B cell (primary cell): ENCODE measurements at regions not wholly inside any gene's neighbourhood (a gene's known extent, or its start where the extent isn't known, plus 50 kb on each side); places are given as distances from the start of the nearest gene placed in this dataset.

Experiments
- ATAC-seq: fragments of 200-7000 bp; cut with Tn5 transposase; one replicate; pipeline ENCODE4 v1.10.0; 2021; ENCODE audit warnings: low read depth, mild to moderate bottlenecking, moderate number of reproducible peaks, moderate library complexity
- CTCF ChIA-PET: fragments of 350-600 bp; sonication (Branson Sonifier 250); formaldehyde crosslinking; loops from one replicate; lab custom pipeline; 2021; ENCODE audit warnings: antibody characterized with exemption, inconsistent platforms; lab: Charles Lee
- POLR2A ChIA-PET: fragments of 350-600 bp; sonication (Branson Sonifier 250); formaldehyde crosslinking; loops from one replicate; lab custom pipeline; 2021; ENCODE audit warnings: antibody characterized with exemption; lab: Charles Lee
- DNase-seq: peaks from one replicate; pipeline ENCODE4 v3.0.0; 2013
- H2AFZ ChIP-seq: 2 replicates; pipeline ENCODE4 v1.6.1; 2012; ENCODE audit warnings: mild to moderate bottlenecking, low read depth, low read length; ENCODE audit not compliant: insufficient read depth, poor library complexity, severe bottlenecking
- H3K27ac ChIP-seq, 2 donors: 1 replicate in 1 of 2; 2 replicates in 1 of 2; pipeline ENCODE4 v1.5.1; 2012 to 2013; ENCODE audit warnings: low read length in 2 of 2, mild to moderate bottlenecking in 2 of 2, moderate library complexity in 1 of 2
- H3K27me3 ChIP-seq, 4 experiments: fragments of 200-600 bp in 1 of 4; sonication (generic) in 1 of 4; replicated peaks in 1 of 4; 1 replicate in 2 of 4; 2 replicates in 2 of 4; pipeline versions ENCODE4 v1.6.1 to v1.7.0; 2013 to 2016; ENCODE audit warnings: low read length in 3 of 4, mild to moderate bottlenecking in 2 of 4, mixed read lengths in 1 of 4, moderate library complexity in 1 of 4; ENCODE audit not compliant: insufficient read depth in 4 of 4, control insufficient read depth in 3 of 4; ENCODE audit errors: control extremely low read depth in 1 of 4
- H3K36me3 ChIP-seq, 2 experiments: replicated peaks in 1 of 2; 1 replicate in 1 of 2; 2 replicates in 1 of 2; pipeline versions ENCODE4 v1.6.1 to v1.7.1; 2013; ENCODE audit warnings: low read length in 1 of 2; ENCODE audit not compliant: insufficient read depth in 2 of 2, control insufficient read depth in 1 of 2; ENCODE audit errors: control extremely low read depth in 1 of 2, extremely low read depth in 1 of 2
- H3K4me1 ChIP-seq, 2 donors: fragments of 200-600 bp in 1 of 2; sonication (generic) in 1 of 2; 1 replicate in 1 of 2; 2 replicates in 1 of 2; pipeline versions ENCODE4 v1.5.1 to v1.6.1; 2013 to 2017; ENCODE audit warnings: low read length in 2 of 2; ENCODE audit not compliant: control insufficient read depth in 2 of 2, insufficient read depth in 2 of 2
- H3K4me2 ChIP-seq: replicated peaks from 2 replicates; pipeline ENCODE3; 2012; ENCODE audit warnings: mild to moderate bottlenecking, low read depth, low read length; ENCODE audit not compliant: poor library complexity, severe bottlenecking
- H3K4me3 ChIP-seq, 5 experiments: fragments of 200-600 bp in 1 of 5; sonication (generic) in 1 of 5; 1 replicate in 3 of 5; 2 replicates in 2 of 5; pipeline versions ENCODE4 v1.5.1 to v1.7.0; 2011 to 2016; ENCODE audit warnings: low read length in 4 of 5, mild to moderate bottlenecking in 4 of 5, low read depth in 2 of 5, control low read depth in 1 of 5, moderate library complexity in 1 of 5; ENCODE audit not compliant: insufficient read depth in 1 of 5; ENCODE audit errors: control extremely low read depth in 1 of 5, extremely low read depth in 1 of 5
- H3K79me2 ChIP-seq: fragments of 200-600 bp; sonication (generic); one replicate; pipeline ENCODE4 v1.6.0; 2016; ENCODE audit warnings: low read length; ENCODE audit not compliant: control insufficient read depth, insufficient read depth
- H3K9ac ChIP-seq: fragments of 200-600 bp; sonication (generic); 2 replicates; pipeline ENCODE4 v1.6.1; 2017; ENCODE audit warnings: mild to moderate bottlenecking, low read length, moderate library complexity
- H3K9me3 ChIP-seq, 3 donors: one replicate each; pipeline versions ENCODE4 v1.6.1 to v1.7.1; 2013; ENCODE audit warnings: low read length in 2 of 3; ENCODE audit not compliant: control insufficient read depth in 2 of 3, insufficient read depth in 1 of 3; ENCODE audit errors: control extremely low read depth in 1 of 3
- H4K20me1 ChIP-seq: 2 replicates; pipeline ENCODE4 v1.6.0; 2012; ENCODE audit warnings: mild to moderate bottlenecking, low read length; ENCODE audit not compliant: insufficient read depth, control insufficient read depth, poor library complexity, severe bottlenecking
- H3K27ac Mint-ChIP-seq: one replicate; pipeline ENCODE4 v1.8.0; 2021; ENCODE audit warnings: mixed read lengths
- H3K27me3 Mint-ChIP-seq: one replicate; pipeline ENCODE4 v1.8.0; 2021; ENCODE audit warnings: mixed read lengths
- H3K4me1 Mint-ChIP-seq: one replicate; pipeline ENCODE4 v1.8.0; 2021; ENCODE audit warnings: mixed read lengths
- H3K4me3 Mint-ChIP-seq: one replicate; pipeline ENCODE4 v1.8.0; 2021; ENCODE audit warnings: mixed read lengths
- H3K9me3 Mint-ChIP-seq: one replicate; pipeline ENCODE4 v1.8.0; 2022; ENCODE audit warnings: mixed read lengths; ENCODE audit not compliant: insufficient read depth
- CTCF ChIP-seq: fragments of 200-600 bp; IDR thresholded peaks from one replicate; pipeline ENCODE4 v1.8.0; 2022; ENCODE audit warnings: antibody characterized with exemption, mild to moderate bottlenecking
- EZH2 ChIP-seq: IDR thresholded peaks from 2 replicates; pipeline ENCODE4 v1.6.1; 2012; ENCODE audit warnings: borderline replicate concordance, low read depth, mild to moderate bottlenecking, moderate library complexity, low read length; ENCODE audit not compliant: insufficient read depth, poor library complexity, severe bottlenecking
- intact Hi-C: fragments of 100-400 bp; cut with micrococcal nuclease; formaldehyde crosslinking; loops from one replicate; pipeline ENCODE4 v1.10.0; 2022

- Histone ChIP-seq H3K9ac (no peak overlapping the region), H3K27ac (no peak overlapping the region), H3K9me3 (peaks cover 0 to 2% (median 0%) of the 10 kb centered on the region in 3 donors), H3K4me3 (no peak overlapping the region), H2AFZ (no peak overlapping the region), H3K27me3 (no peaks in the 10 kb centered on the region), H3K4me2 (no peak overlapping the region), H3K4me1 (no peaks in the 10 kb centered on the region), H3K79me2 (no peaks in the 10 kb centered on the region), H3K36me3 (no peaks in the 10 kb centered on the region), H4K20me1 (no peaks in the 10 kb centered on the region)
- no peak for TF ChIP-seq CTCF
- TF ChIP-seq EZH2, result no peak
- ATAC-seq, result no peak
- Mint-ChIP-seq H3K4me3 (no peak overlapping the region), H3K27ac (no peak overlapping the region), H3K9me3 (peaks cover 5% of the 10 kb centered on the region), H3K27me3 (no peaks in the 10 kb centered on the region), H3K4me1 (no peaks in the 10 kb centered on the region)
- no peak for DNase-seq
- ChIA-PET CTCF (no interaction called here), POLR2A (no interaction called here)
- intact Hi-C loops, result no loop called here
Measured at GRCh38 chr14:38512236-38512635, 256.3 kb upstream of the CLEC14A start.

GRCh38 chr14:38507299-38507698 lies 251.4 kb upstream of the CLEC14A start:
- Histone ChIP-seq H3K79me2 (no peaks in the 10 kb centered on the region), H3K4me1 (no peaks in the 10 kb centered on the region), H3K36me3 (no peaks in the 10 kb centered on the region), H3K4me3 (no peak overlapping the region), H3K27me3 (no peaks in the 10 kb centered on the region), H2AFZ (no peak overlapping the region), H3K9me3 (peaks cover 0 to 2% (median 0%) of the 10 kb centered on the region in 3 donors), H3K4me2 (no peak overlapping the region), H4K20me1 (no peaks in the 10 kb centered on the region), H3K27ac (no peak overlapping the region), H3K9ac (no peak overlapping the region)
- H3K4me1 Mint-ChIP-seq, result no peaks in the 10 kb centered on the region
- H3K4me3 Mint-ChIP-seq, result no peak overlapping the region
- no peaks in the 10 kb centered on the region for H3K27me3 Mint-ChIP-seq
- no peak for DNase-seq
- intact Hi-C loops, result no loop called here
- CTCF ChIA-PET, result no interaction called here
- no peak for ATAC-seq
- peaks cover 5% of the 10 kb centered on the region for H3K9me3 Mint-ChIP-seq
- TF ChIP-seq CTCF, result no peak
- POLR2A ChIA-PET, result no interaction called here
- H3K27ac Mint-ChIP-seq, result no peak overlapping the region
